Breast epithelium (tissue), 3 donors: ENCODE measurements at regions not wholly inside any gene's neighbourhood (a gene's known extent, or its start where the extent isn't known, plus 50 kb on each side); places are given as distances from the start of the nearest gene placed in this dataset.

Experiments used
- CTCF ChIP-seq, 3 donors: fragments of 450-650 bp; IDR thresholded peaks; one replicate each; pipeline ENCODE4 v1.5.1; 2016 to 2017; ENCODE audit warnings: antibody characterized with exemption in 3 of 3, mild to moderate bottlenecking in 3 of 3, moderate library complexity in 3 of 3
- POLR2A ChIP-seq: fragments of 450-650 bp; IDR thresholded peaks from one replicate; pipeline ENCODE4 v1.6.1; 2016; ENCODE audit warnings: antibody characterized with exemption, mild to moderate bottlenecking, moderate library complexity
- POLR2AphosphoS5 ChIP-seq, 3 donors: sonication (generic); formaldehyde crosslinking; IDR thresholded peaks; one replicate each; pipeline ENCODE4 v1.6.1; 2017; ENCODE audit warnings: antibody characterized with exemption in 3 of 3

GRCh38 chr6:141326925-141327324 lies 805.8 kb upstream of the GJE1 start:
- TF ChIP-seq CTCF (IDR thresholded peaks at IDR 0.05) (no peak), POLR2A (no peak), POLR2AphosphoS5 (IDR thresholded peaks at IDR 0.05) (no peak)
